GM12875 (cell line): ENCODE measurements at regions not wholly inside any gene's neighbourhood (a gene's known extent, or its start where the extent isn't known, plus 50 kb on each side); places are given as distances from the start of the nearest gene placed in this dataset.
"Not testable (repeated sequence)": the region's sequence is repeated elsewhere in the genome, so short reads cannot be mapped to it uniquely, and the experiment has no call there.

Experiments
- H3K4me3 ChIP-seq: one replicate; pipeline ENCODE4 v1.5.1; 2011; ENCODE audit warnings: low read depth, low read length, control low read depth
- CTCF ChIP-seq: IDR thresholded peaks from 2 replicates; pipeline ENCODE4 v1.5.1; 2011; ENCODE audit warnings: low read depth, mild to moderate bottlenecking, control low read depth, inconsistent platforms, low read length, moderate library complexity, borderline replicate concordance; ENCODE audit not compliant: insufficient read depth

- no peak overlapping the region for H3K4me3 ChIP-seq
- TF ChIP-seq CTCF = no peak
These were observed 86.7 kb upstream of the RET start for GRCh38 chr10:42990016-42990720.

GRCh38 chr10:42990721-42991441, 86.0 kb upstream of the RET start:
- no peak for TF ChIP-seq CTCF

GRCh38 chr10:42991442-42992098, 85.3 kb upstream of the RET start:
- no peak for TF ChIP-seq CTCF
- no peak overlapping the region for H3K4me3 ChIP-seq

More at GRCh38 chr10:42990721-42991441, 86.0 kb upstream of the RET start:
- no peak overlapping the region for H3K4me3 ChIP-seq

GRCh38 chr10:42992156-42992956, 84.5 kb upstream of the RET start:
- H3K4me3 ChIP-seq = no peak overlapping the region
- no peak for TF ChIP-seq CTCF

GRCh38 chr10:42992957-42993390, 83.9 kb upstream of the RET start:
- TF ChIP-seq CTCF = no peak
- no peak overlapping the region for H3K4me3 ChIP-seq

- not testable (repeated sequence) for H3K4me3 ChIP-seq
These were observed 82.0 kb upstream of the RET start for GRCh38 chr10:42994909-42995308.

GRCh38 chr10:42995537-42995936, 81.3 kb upstream of the RET start:
- no peak for TF ChIP-seq CTCF
- H3K4me3 ChIP-seq = no peak overlapping the region
